Pons (tissue), 1 donor: ENCODE measurements at regions not wholly inside any gene's neighbourhood (a gene's known extent, or its start where the extent isn't known, plus 50 kb on each side); places are given as distances from the start of the nearest gene placed in this dataset.

Experiments
- DNase-seq: peaks from one replicate; pipeline ENCODE4 v3.0.0-alpha.2; 2016; ENCODE audit warnings: low spot score

GRCh38 chr3:86731501-86731901 lies 259.4 kb downstream of the VGLL3 start:
- DNase-seq: no peak

- no peak for DNase-seq
Measured at GRCh38 chr3:86723433-86723832, 267.5 kb downstream of the VGLL3 start.

- no peak for DNase-seq
Measured at GRCh38 chr3:86711634-86712033, 279.3 kb downstream of the VGLL3 start.

GRCh38 chr3:86708893-86709292 lies 282.1 kb downstream of the VGLL3 start:
- DNase-seq: no peak

- DNase-seq: no peak
Measured at GRCh38 chr3:86702381-86702958, 288.5 kb downstream of the VGLL3 start.

GRCh38 chr3:86695752-86696151 lies 295.2 kb downstream of the VGLL3 start:
- DNase-seq: no peak

- DNase-seq: no peak
Measured at GRCh38 chr3:86673991-86674390, 317.0 kb downstream of the VGLL3 start.

- no peak for DNase-seq
Measured at GRCh38 chr3:86661817-86662216, 329.1 kb downstream of the VGLL3 start.

- DNase-seq: no peak
Measured at GRCh38 chr3:86658876-86659275, 332.1 kb downstream of the VGLL3 start.

GRCh38 chr3:86654806-86655460 lies 336.0 kb downstream of the VGLL3 start:
- DNase-seq: no peak

GRCh38 chr3:86653661-86654205 lies 337.2 kb downstream of the VGLL3 start:
- DNase-seq: no peak

- DNase-seq: no peak
Measured at GRCh38 chr3:86648087-86648486, 342.9 kb downstream of the VGLL3 start.

- no peak for DNase-seq
Measured at GRCh38 chr3:86645756-86646155, 345.2 kb downstream of the VGLL3 start.

GRCh38 chr3:86634361-86634760 lies 356.6 kb downstream of the VGLL3 start:
- DNase-seq: no peak

GRCh38 chr3:86629511-86629910 lies 361.4 kb downstream of the VGLL3 start:
- DNase-seq: no peak

GRCh38 chr3:86624192-86624591 lies 366.8 kb downstream of the VGLL3 start:
- no peak for DNase-seq

- DNase-seq: no peak
Measured at GRCh38 chr3:86618706-86619105, 372.2 kb downstream of the VGLL3 start.

GRCh38 chr3:86605166-86605565 lies 385.8 kb downstream of the VGLL3 start:
- no peak for DNase-seq

GRCh38 chr3:86595696-86596095 lies 395.3 kb downstream of the VGLL3 start:
- DNase-seq: no peak

GRCh38 chr3:86594838-86595237 lies 396.1 kb downstream of the VGLL3 start:
- no peak for DNase-seq

- DNase-seq: no peak
Measured at GRCh38 chr3:86578071-86578470, 412.9 kb downstream of the VGLL3 start.

GRCh38 chr3:86563400-86563970 lies 427.5 kb downstream of the VGLL3 start:
- peak; percentile 55 for DNase-seq

GRCh38 chr3:86562090-86562489 lies 428.9 kb downstream of the VGLL3 start:
- no peak for DNase-seq
